Epithelial cell of proximal tubule (primary cell): ENCODE measurements at regions not wholly inside any gene's neighbourhood (a gene's known extent, or its start where the extent isn't known, plus 50 kb on each side); places are given as distances from the start of the nearest gene placed in this dataset.

ENCODE experiments used
- DNase-seq: peaks from one replicate; pipeline ENCODE4 v3.0.0-alpha.2; 2011; ENCODE audit warnings: low read depth
- H3K4me3 ChIP-seq: 2 replicates; pipeline ENCODE4 v1.5.1; 2011; ENCODE audit warnings: low read depth, mild to moderate bottlenecking, low read length
- CTCF ChIP-seq: conservative IDR thresholded peaks from 2 replicates; pipeline ENCODE4 v1.5.1; 2012; ENCODE audit warnings: low read depth, mild to moderate bottlenecking, low read length

DNA sequence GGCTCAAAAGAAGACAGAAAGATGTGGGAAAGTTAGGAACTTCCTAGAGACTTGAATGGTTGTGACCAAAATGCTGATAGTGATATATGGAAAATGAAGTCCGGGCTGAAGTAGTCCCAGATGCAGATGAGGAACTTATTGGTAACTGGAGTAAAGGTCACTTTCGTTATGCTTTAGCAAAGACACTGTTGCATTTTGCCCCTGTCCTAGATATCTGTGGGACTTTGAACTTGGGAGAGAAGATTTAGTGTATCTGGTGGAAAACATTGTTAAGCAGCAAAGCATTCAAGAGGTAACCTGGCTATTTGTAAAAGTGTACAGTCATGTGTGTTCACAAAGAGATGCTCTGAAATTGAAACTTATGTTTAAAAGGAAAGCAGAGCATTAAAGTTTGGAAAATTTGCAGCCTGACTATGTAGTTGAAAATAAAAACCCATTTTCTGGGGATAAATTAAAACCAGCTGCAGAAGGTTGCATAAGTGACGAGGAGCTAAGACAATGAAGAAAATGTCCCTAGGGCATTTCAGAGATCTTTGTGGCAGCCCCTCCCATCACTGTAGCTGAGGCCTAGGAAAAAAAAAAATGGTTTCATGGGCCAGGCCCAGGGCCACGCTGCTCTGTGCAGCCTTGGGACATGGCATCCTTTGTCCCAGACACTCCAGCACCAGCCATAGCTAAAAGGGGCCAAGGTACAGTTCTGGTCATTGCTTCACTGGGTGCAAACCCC, 1692.2 kb downstream of the HACE1 start:
- TF ChIP-seq CTCF, result no peak
- H3K4me3 ChIP-seq, result no peak overlapping the region
- no peak for DNase-seq

GRCh38 chr6:103154779-103155572, 1704.7 kb downstream of the HACE1 start:
- H3K4me3 ChIP-seq, result no peak overlapping the region
- DNase-seq, result no peak
- no peak for TF ChIP-seq CTCF

- no peak for TF ChIP-seq CTCF
- no peak for DNase-seq
- H3K4me3 ChIP-seq, result no peak overlapping the region
Measured at GRCh38 chr6:103153016-103153415, 1706.7 kb downstream of the HACE1 start.

- no peak for DNase-seq
- H3K4me3 ChIP-seq, result no peak overlapping the region
- TF ChIP-seq CTCF, result no peak
Measured at GRCh38 chr6:103142902-103143301, 1716.8 kb downstream of the HACE1 start.

GRCh38 chr6:103140308-103141027, 1719.3 kb downstream of the HACE1 start:
- DNase-seq, result no peak
- TF ChIP-seq CTCF, result no peak
- no peak overlapping the region for H3K4me3 ChIP-seq

DNA sequence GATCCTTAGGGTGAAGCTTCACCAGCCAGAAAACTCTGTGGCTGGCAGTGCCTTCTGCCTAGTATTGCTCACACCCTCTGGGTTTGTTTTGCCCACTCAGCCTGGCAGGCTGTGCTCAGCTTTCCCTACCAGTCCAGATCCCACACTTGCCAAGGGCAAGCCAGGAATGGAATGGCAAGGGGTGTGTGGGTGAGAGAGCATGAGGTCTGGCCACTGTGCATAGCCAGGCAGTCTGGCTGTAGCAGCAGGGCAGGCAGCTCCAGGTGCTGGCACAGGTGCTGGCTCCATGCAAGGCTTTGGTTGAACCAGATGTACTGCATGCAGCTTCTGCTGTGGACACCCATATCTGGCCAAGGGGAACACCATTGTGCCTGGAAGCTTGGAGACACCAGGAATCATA, 1720.3 kb downstream of the HACE1 start:
- DNase-seq, result no peak
- no peak overlapping the region for H3K4me3 ChIP-seq
- TF ChIP-seq CTCF, result no peak
